ENCODE measurements at regions not wholly inside any gene's neighbourhood (a gene's known extent, or its start where the extent isn't known, plus 50 kb on each side); places are given as distances from the start of the nearest gene placed in this dataset.

GRCh38 chr15:26126819-26127387 lies 263.8 kb upstream of the ATP10A start:
- Histone ChIP-seq H3K27me3 (no peaks in the 10 kb centered on the region), H3K79me2 (no peaks in the 10 kb centered on the region), H3K9me3 (ENCODE audit: low read depth) (no peaks in the 10 kb centered on the region), H3K4me2 (no peak overlapping the region), H3K4me1 (ENCODE audit: insufficient read depth) (no peaks in the 10 kb centered on the region), H3K36me3 (replicated peaks; ENCODE audit: insufficient read depth, low read depth) (no peaks in the 10 kb centered on the region), H3K9me2 (replicated peaks; ENCODE audit: insufficient read depth) (no peaks in the 10 kb centered on the region), H3K27ac (no peak overlapping the region), H4K20me1 (ENCODE audit: insufficient read depth, poor library complexity, severe bottlenecking) (no peaks in the 10 kb centered on the region), H2AFZ (no peak overlapping the region), H3K4me3 (no peak overlapping the region)
- no peak for DNase-seq (ENCODE audit: low spot score)
- TF ChIP-seq EZH2 (IDR thresholded peaks at IDR 0.05; ENCODE audit: borderline replicate concordance) (no peak), EZH2phosphoT487 (IDR thresholded peaks at IDR 0.05; ENCODE audit: low read depth, severe bottlenecking, unreplicated experiment) (no peak)
- TF ChIP-seq, protein P1, sequence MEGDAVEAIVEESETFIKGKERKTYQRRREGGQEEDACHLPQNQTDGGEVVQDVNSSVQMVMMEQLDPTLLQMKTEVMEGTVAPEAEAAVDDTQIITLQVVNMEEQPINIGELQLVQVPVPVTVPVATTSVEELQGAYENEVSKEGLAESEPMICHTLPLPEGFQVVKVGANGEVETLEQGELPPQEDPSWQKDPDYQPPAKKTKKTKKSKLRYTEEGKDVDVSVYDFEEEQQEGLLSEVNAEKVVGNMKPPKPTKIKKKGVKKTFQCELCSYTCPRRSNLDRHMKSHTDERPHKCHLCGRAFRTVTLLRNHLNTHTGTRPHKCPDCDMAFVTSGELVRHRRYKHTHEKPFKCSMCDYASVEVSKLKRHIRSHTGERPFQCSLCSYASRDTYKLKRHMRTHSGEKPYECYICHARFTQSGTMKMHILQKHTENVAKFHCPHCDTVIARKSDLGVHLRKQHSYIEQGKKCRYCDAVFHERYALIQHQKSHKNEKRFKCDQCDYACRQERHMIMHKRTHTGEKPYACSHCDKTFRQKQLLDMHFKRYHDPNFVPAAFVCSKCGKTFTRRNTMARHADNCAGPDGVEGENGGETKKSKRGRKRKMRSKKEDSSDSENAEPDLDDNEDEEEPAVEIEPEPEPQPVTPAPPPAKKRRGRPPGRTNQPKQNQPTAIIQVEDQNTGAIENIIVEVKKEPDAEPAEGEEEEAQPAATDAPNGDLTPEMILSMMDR (IDR thresholded peaks at IDR 0.05; ENCODE audit: poor library complexity): no peak
- WGBS (ENCODE audit: low lambda C conversion rate, missing lambda C conversion rate): 81% methylated on average over 3 of the region's 3 CpGs

DNA sequence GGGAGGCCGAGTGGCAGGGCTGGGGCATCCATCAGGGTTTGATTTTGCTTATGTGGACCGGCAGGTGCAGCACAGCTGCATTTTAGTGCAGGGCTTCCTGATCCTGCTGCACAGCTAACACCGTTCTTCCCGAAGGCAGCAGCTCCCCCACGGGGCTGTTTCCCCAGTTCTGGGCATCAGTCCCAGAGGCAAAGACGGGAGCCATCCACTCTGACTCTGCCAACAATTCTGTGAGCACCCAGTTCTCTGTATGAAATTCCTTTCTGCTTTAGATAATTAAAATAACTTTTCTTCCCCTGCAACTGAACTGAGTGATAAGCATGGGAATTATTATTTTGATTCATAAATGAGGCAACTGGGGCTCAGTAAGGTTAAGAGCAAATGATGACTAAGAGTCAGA lies 262.9 kb upstream of the ATP10A start:
- Histone ChIP-seq H4K20me1 (ENCODE audit: insufficient read depth, poor library complexity, severe bottlenecking) (no peaks in the 10 kb centered on the region), H3K36me3 (replicated peaks; ENCODE audit: insufficient read depth, low read depth) (no peaks in the 10 kb centered on the region), H3K27me3 (no peaks in the 10 kb centered on the region), H3K27ac (no peak overlapping the region), H3K9me2 (replicated peaks; ENCODE audit: insufficient read depth) (no peaks in the 10 kb centered on the region), H3K79me2 (no peaks in the 10 kb centered on the region), H2AFZ (no peak overlapping the region), H3K9me3 (ENCODE audit: low read depth) (no peaks in the 10 kb centered on the region), H3K4me2 (no peak overlapping the region), H3K4me3 (no peak overlapping the region), H3K4me1 (ENCODE audit: insufficient read depth) (no peaks in the 10 kb centered on the region)
- TF ChIP-seq EZH2 (IDR thresholded peaks at IDR 0.05; ENCODE audit: borderline replicate concordance): no peak
- TF ChIP-seq EZH2phosphoT487 (IDR thresholded peaks at IDR 0.05; ENCODE audit: low read depth, severe bottlenecking, unreplicated experiment): no peak
- TF ChIP-seq, protein P1 (IDR thresholded peaks at IDR 0.05; ENCODE audit: poor library complexity): no peak
- 82% methylated on average over 6 of the region's 6 CpGs for WGBS (ENCODE audit: low lambda C conversion rate, missing lambda C conversion rate)
- DNase-seq (ENCODE audit: low spot score): no peak

DNA sequence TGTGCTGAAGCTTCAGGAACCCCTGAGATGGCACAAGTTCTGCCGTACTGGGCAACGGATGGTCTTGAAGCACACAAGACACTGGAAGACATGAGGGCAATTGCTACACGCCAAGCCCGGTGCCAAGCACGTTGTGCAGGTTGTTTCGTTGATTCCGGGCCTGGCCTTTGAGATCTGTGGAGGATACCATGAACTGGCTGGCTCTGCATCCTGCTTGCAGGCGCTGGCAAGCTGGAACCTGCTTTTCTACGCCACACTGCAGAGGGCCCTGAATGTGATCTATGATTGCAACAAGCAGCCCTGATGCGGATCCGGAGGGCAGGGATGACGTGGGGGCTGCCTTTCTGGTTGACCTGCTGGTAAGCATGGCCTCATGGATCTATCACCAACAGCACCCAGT lies 262.5 kb upstream of the ATP10A start:
- Histone ChIP-seq H3K9me3 (ENCODE audit: low read depth) (no peaks in the 10 kb centered on the region), H3K27me3 (no peaks in the 10 kb centered on the region), H3K79me2 (no peaks in the 10 kb centered on the region), H4K20me1 (ENCODE audit: insufficient read depth, poor library complexity, severe bottlenecking) (no peaks in the 10 kb centered on the region), H3K4me1 (ENCODE audit: insufficient read depth) (no peaks in the 10 kb centered on the region), H2AFZ (no peak overlapping the region), H3K27ac (no peak overlapping the region), H3K9me2 (replicated peaks; ENCODE audit: insufficient read depth) (no peaks in the 10 kb centered on the region), H3K36me3 (replicated peaks; ENCODE audit: insufficient read depth, low read depth) (no peaks in the 10 kb centered on the region), H3K4me3 (no peak overlapping the region), H3K4me2 (no peak overlapping the region)
- TF ChIP-seq, protein P1 (IDR thresholded peaks at IDR 0.05; ENCODE audit: poor library complexity): no peak
- TF ChIP-seq EZH2phosphoT487 (IDR thresholded peaks at IDR 0.05; ENCODE audit: low read depth, severe bottlenecking, unreplicated experiment) (no peak), EZH2 (IDR thresholded peaks at IDR 0.05; ENCODE audit: borderline replicate concordance) (no peak)
- DNase-seq (ENCODE audit: low spot score): no peak
- WGBS (ENCODE audit: low lambda C conversion rate, missing lambda C conversion rate): 92% methylated on average over 12 of the region's 12 CpGs

DNA sequence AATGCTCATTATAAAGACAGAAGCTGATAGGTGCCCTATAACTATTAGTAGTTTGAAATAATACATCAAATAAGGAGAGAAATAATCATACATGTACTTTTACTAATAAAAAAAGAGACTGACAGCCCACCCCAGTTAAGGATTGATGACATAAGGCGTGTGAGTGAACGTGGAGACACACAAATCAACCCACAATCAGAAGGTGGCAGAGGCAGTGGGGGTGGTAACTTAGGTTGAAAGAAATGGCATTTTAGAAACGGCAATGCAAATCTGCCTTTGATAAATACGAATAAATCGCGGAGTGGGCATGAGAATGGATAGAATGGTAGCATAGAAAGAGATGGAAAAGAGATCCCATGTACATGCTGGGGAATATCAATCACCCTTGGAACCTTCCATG lies 256.2 kb upstream of the ATP10A start:
- Histone ChIP-seq H2AFZ (no peak overlapping the region), H3K9me3 (ENCODE audit: low read depth) (no peaks in the 10 kb centered on the region), H4K20me1 (ENCODE audit: insufficient read depth, poor library complexity, severe bottlenecking) (no peaks in the 10 kb centered on the region), H3K4me3 (no peak overlapping the region), H3K79me2 (no peaks in the 10 kb centered on the region), H3K36me3 (replicated peaks; ENCODE audit: insufficient read depth, low read depth) (no peaks in the 10 kb centered on the region), H3K27me3 (no peaks in the 10 kb centered on the region), H3K27ac (no peak overlapping the region), H3K4me1 (ENCODE audit: insufficient read depth) (no peaks in the 10 kb centered on the region), H3K4me2 (no peak overlapping the region), H3K9me2 (replicated peaks; ENCODE audit: insufficient read depth) (no peaks in the 10 kb centered on the region)
- TF ChIP-seq EZH2phosphoT487 (IDR thresholded peaks at IDR 0.05; ENCODE audit: low read depth, severe bottlenecking, unreplicated experiment) (no peak), EZH2 (IDR thresholded peaks at IDR 0.05; ENCODE audit: borderline replicate concordance) (no peak)
- TF ChIP-seq, protein P1 (IDR thresholded peaks at IDR 0.05; ENCODE audit: poor library complexity): no peak
- 94% methylated on average over 6 of the region's 6 CpGs for WGBS (ENCODE audit: low lambda C conversion rate, missing lambda C conversion rate)
- DNase-seq (ENCODE audit: low spot score): no peak

Measured in hepatocyte (in vitro differentiated cells).